Esophagus squamous epithelium (tissue), 4 donors: ENCODE measurements at regions not wholly inside any gene's neighbourhood (a gene's known extent, or its start where the extent isn't known, plus 50 kb on each side); places are given as distances from the start of the nearest gene placed in this dataset.

Experiments
- POLR2A ChIP-seq, 4 donors: fragments of 450-650 bp; IDR thresholded peaks; one replicate each; pipeline ENCODE4 v1.6.1; 2017; ENCODE audit warnings: antibody characterized with exemption in 4 of 4, mild to moderate bottlenecking in 4 of 4, moderate library complexity in 3 of 4
- TF ChIP-seq, protein P1 (sequence below), 6 experiments: fragments of 450-650 bp in 4 of 6; fragments of 200-600 bp in 2 of 6; sonication (generic) in 2 of 6; IDR thresholded peaks; one replicate each; pipeline ENCODE4 v1.5.1; 2016 to 2019; ENCODE audit warnings: antibody characterized with exemption in 6 of 6, mild to moderate bottlenecking in 4 of 6, moderate library complexity in 4 of 6

DNA sequence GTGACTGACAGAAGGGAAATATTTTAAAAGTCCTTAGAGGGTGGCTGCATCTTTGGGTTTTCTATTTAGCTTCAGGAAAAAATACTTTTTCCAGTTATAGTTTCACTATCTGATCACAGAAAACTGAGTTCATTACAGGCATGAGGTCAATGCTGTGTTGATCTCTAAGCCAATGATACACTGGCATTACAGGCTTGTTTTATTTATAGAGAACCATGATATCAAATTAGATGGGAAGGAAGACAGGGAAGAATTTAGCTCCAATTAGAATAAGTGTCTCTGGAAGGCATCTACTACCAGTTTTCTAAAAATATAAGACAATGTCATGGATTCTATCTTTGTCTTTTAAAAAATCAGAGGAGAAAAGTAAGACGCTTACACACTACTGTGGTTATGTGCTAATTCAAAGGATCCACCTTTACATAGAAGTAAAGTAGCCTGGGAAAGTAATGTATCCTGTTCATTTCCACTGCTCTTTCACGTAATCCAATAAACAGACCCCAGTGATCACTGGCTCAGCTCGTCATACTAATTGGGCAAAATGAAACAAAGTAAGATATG, 344.5 kb upstream of the PPARGC1A start:
- no peak for TF ChIP-seq POLR2A (IDR thresholded peaks at IDR 0.05)
- TF ChIP-seq, protein P1, sequence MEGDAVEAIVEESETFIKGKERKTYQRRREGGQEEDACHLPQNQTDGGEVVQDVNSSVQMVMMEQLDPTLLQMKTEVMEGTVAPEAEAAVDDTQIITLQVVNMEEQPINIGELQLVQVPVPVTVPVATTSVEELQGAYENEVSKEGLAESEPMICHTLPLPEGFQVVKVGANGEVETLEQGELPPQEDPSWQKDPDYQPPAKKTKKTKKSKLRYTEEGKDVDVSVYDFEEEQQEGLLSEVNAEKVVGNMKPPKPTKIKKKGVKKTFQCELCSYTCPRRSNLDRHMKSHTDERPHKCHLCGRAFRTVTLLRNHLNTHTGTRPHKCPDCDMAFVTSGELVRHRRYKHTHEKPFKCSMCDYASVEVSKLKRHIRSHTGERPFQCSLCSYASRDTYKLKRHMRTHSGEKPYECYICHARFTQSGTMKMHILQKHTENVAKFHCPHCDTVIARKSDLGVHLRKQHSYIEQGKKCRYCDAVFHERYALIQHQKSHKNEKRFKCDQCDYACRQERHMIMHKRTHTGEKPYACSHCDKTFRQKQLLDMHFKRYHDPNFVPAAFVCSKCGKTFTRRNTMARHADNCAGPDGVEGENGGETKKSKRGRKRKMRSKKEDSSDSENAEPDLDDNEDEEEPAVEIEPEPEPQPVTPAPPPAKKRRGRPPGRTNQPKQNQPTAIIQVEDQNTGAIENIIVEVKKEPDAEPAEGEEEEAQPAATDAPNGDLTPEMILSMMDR (IDR thresholded peaks at IDR 0.05), result no peak
